Calu3 (cell line): ENCODE measurements at regions not wholly inside any gene's neighbourhood (a gene's known extent, or its start where the extent isn't known, plus 50 kb on each side); places are given as distances from the start of the nearest gene placed in this dataset.

Source experiments
- BruUV-seq: library from RNA; stranded (reverse); fragments of 400-500 nt; replicated peaks from 2 replicates; lab custom pipeline; 2021; lab: Mats Ljungman, UMichigan
- CTCF ChIA-PET: fragments of 300-600 bp; sonication (Branson Sonifier 250); formaldehyde crosslinking; loops from one replicate; lab custom pipeline; 2022; ENCODE audit warnings: antibody characterized with exemption; lab: Charles Lee
- DNase-seq: peaks from one replicate; pipeline ENCODE4 v3.0.0; 2022
- H3K27ac Mint-ChIP-seq: one replicate; pipeline ENCODE4 v1.8.0; 2022; ENCODE audit warnings: mixed read lengths; ENCODE audit not compliant: unreplicated experiment
- H3K27me3 Mint-ChIP-seq: one replicate; pipeline ENCODE4 v1.8.0; 2022; ENCODE audit warnings: mixed read lengths; ENCODE audit not compliant: unreplicated experiment
- H3K36me3 Mint-ChIP-seq: one replicate; pipeline ENCODE4 v1.8.0; 2022; ENCODE audit warnings: mild to moderate bottlenecking, moderate library complexity, mixed read lengths; ENCODE audit not compliant: insufficient read depth, unreplicated experiment
- H3K4me1 Mint-ChIP-seq: one replicate; pipeline ENCODE4 v1.8.0; 2022; ENCODE audit warnings: mild to moderate bottlenecking, low read depth, mixed read lengths; ENCODE audit not compliant: unreplicated experiment
- H3K4me3 Mint-ChIP-seq: one replicate; pipeline ENCODE4 v1.8.0; 2022; ENCODE audit warnings: mild to moderate bottlenecking, low read depth, moderate library complexity, mixed read lengths; ENCODE audit not compliant: unreplicated experiment
- H3K9me3 Mint-ChIP-seq: one replicate; pipeline ENCODE4 v1.8.0; 2022; ENCODE audit warnings: low read depth, mixed read lengths; ENCODE audit not compliant: unreplicated experiment
- intact Hi-C: fragments of 100-400 bp; cut with micrococcal nuclease; formaldehyde crosslinking; loops from one replicate; pipeline ENCODE4 v1.10.0; 2022; ENCODE audit not compliant: unreplicated experiment
- TF ChIP-seq, protein P1 (sequence below): fragments of 200-600 bp; IDR thresholded peaks from one replicate; pipeline ENCODE4 v1.8.0; 2022; ENCODE audit warnings: antibody characterized with exemption; ENCODE audit not compliant: unreplicated experiment

DNA sequence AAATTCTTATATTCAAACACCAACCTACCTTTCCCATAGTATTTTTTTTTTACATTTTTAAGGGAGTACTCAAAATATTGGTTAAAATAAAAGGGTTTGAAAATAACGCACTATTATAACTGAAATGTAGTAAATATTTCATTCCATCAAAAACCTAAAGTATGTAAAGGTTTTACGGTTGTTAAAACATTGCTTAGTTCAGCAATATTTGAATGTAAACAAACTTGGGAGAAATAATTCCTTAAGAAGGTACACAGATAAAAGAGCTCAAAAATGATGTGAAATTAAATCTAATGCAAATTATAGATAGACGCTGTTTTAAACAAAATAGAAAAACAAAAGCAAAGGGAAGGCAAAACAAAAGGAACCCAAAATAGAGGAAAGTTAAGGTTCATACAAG lies 1476.9 kb downstream of the PCDH18 start:
- no peak overlapping the region for H3K4me3 Mint-ChIP-seq
- TF ChIP-seq, protein P1, sequence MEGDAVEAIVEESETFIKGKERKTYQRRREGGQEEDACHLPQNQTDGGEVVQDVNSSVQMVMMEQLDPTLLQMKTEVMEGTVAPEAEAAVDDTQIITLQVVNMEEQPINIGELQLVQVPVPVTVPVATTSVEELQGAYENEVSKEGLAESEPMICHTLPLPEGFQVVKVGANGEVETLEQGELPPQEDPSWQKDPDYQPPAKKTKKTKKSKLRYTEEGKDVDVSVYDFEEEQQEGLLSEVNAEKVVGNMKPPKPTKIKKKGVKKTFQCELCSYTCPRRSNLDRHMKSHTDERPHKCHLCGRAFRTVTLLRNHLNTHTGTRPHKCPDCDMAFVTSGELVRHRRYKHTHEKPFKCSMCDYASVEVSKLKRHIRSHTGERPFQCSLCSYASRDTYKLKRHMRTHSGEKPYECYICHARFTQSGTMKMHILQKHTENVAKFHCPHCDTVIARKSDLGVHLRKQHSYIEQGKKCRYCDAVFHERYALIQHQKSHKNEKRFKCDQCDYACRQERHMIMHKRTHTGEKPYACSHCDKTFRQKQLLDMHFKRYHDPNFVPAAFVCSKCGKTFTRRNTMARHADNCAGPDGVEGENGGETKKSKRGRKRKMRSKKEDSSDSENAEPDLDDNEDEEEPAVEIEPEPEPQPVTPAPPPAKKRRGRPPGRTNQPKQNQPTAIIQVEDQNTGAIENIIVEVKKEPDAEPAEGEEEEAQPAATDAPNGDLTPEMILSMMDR: no peak
- DNase-seq: no peak
- H3K9me3 Mint-ChIP-seq: no peaks in the 10 kb centered on the region
- intact Hi-C loops: no loop called here
- H3K4me1 Mint-ChIP-seq: no peaks in the 10 kb centered on the region
- BruUV-seq: no TSS peak
- no peaks in the 10 kb centered on the region for H3K27me3 Mint-ChIP-seq
- no peaks in the 10 kb centered on the region for H3K36me3 Mint-ChIP-seq
- no peak overlapping the region for H3K27ac Mint-ChIP-seq
- CTCF ChIA-PET: no interaction called here

DNA sequence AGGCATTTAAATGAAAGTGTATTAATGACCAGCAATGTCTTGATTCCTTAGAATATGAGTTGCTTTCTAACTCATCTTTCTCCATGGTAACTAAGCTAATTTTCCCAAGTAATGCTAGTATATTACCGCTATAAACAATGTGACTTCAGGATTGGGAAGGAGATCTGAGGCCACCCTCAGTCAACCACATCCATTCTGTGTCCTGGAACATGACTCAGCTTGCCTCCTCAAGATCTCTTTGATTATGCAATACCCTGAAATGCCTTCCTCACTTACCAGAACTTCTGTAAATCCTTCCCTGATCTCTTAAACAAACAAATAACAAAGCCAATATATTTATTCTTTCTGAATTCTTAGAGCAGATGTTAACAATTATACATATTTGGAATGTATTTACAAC lies 1495.5 kb downstream of the PCDH18 start:
- intact Hi-C loops: no loop called here
- no peak overlapping the region for H3K27ac Mint-ChIP-seq

GRCh38 chr4:136032391-136032790 lies 1499.9 kb downstream of the PCDH18 start:
- no peaks in the 10 kb centered on the region for H3K27me3 Mint-ChIP-seq
- no peaks in the 10 kb centered on the region for H3K36me3 Mint-ChIP-seq
- no TSS peak for BruUV-seq
- intact Hi-C loops: no loop called here
- no peak overlapping the region for H3K27ac Mint-ChIP-seq
- CTCF ChIA-PET: no interaction called here
- TF ChIP-seq, protein P1: no peak
- DNase-seq: no peak
- H3K4me1 Mint-ChIP-seq: no peaks in the 10 kb centered on the region
- no peak overlapping the region for H3K4me3 Mint-ChIP-seq
- H3K9me3 Mint-ChIP-seq: peaks cover 3% of the 10 kb centered on the region

More for the DNA sequence above, 1495.5 kb downstream of the PCDH18 start:
- H3K9me3 Mint-ChIP-seq: peaks cover 3% of the 10 kb centered on the region
- TF ChIP-seq, protein P1: no peak
- CTCF ChIA-PET: interaction anchor here (0.5 kb wide), 1 partner anchor 1887 kb away, joined by 5 read pairs; no protein-coding TSS in a partner anchor
- no peaks in the 10 kb centered on the region for H3K4me1 Mint-ChIP-seq
- no peaks in the 10 kb centered on the region for H3K36me3 Mint-ChIP-seq
- DNase-seq: no peak
- BruUV-seq: no TSS peak
- no peak overlapping the region for H3K4me3 Mint-ChIP-seq
- no peaks in the 10 kb centered on the region for H3K27me3 Mint-ChIP-seq

GRCh38 chr4:136025540-136025939 lies 1506.8 kb downstream of the PCDH18 start:
- no peaks in the 10 kb centered on the region for H3K4me1 Mint-ChIP-seq
- no peak overlapping the region for H3K4me3 Mint-ChIP-seq
- H3K27me3 Mint-ChIP-seq: no peaks in the 10 kb centered on the region
- BruUV-seq: no TSS peak
- no peak for DNase-seq
- CTCF ChIA-PET: no interaction called here
- TF ChIP-seq, protein P1: no peak
- intact Hi-C loops: no loop called here
- H3K9me3 Mint-ChIP-seq: peaks cover 6% of the 10 kb centered on the region
- no peak overlapping the region for H3K27ac Mint-ChIP-seq
- no peaks in the 10 kb centered on the region for H3K36me3 Mint-ChIP-seq
